ENCODE measurements at regions not wholly inside any gene's neighbourhood (a gene's known extent, or its start where the extent isn't known, plus 50 kb on each side); places are given as distances from the start of the nearest gene placed in this dataset.

DNA sequence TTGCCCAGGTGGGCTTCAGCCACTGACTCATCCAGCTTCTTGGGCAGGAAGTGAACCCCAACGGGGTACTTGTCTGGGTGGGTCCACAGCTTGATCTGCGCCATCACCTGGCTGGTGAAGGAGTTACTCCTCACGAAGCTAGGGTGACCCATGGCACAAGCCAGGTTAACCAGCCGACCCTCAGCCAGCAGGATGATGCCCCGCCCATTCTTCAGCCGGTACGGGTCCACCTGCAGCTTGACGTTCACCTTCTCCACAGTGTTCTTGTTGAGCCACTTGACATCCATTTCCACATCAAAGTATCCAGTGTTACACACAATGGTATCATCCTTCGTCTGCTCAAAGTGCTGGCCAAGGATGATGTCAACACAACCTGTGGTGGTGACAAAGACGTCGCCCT lies 121.3 kb upstream of the NXPH2 start:
- H3K4me3 ChIP-seq (ENCODE audit: low read depth, low read length): no peak overlapping the region
- TF ChIP-seq, protein P1, sequence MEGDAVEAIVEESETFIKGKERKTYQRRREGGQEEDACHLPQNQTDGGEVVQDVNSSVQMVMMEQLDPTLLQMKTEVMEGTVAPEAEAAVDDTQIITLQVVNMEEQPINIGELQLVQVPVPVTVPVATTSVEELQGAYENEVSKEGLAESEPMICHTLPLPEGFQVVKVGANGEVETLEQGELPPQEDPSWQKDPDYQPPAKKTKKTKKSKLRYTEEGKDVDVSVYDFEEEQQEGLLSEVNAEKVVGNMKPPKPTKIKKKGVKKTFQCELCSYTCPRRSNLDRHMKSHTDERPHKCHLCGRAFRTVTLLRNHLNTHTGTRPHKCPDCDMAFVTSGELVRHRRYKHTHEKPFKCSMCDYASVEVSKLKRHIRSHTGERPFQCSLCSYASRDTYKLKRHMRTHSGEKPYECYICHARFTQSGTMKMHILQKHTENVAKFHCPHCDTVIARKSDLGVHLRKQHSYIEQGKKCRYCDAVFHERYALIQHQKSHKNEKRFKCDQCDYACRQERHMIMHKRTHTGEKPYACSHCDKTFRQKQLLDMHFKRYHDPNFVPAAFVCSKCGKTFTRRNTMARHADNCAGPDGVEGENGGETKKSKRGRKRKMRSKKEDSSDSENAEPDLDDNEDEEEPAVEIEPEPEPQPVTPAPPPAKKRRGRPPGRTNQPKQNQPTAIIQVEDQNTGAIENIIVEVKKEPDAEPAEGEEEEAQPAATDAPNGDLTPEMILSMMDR (IDR thresholded peaks at IDR 0.05; ENCODE audit: borderline replicate concordance, insufficient read depth, low read depth, low read length): no peak

DNA sequence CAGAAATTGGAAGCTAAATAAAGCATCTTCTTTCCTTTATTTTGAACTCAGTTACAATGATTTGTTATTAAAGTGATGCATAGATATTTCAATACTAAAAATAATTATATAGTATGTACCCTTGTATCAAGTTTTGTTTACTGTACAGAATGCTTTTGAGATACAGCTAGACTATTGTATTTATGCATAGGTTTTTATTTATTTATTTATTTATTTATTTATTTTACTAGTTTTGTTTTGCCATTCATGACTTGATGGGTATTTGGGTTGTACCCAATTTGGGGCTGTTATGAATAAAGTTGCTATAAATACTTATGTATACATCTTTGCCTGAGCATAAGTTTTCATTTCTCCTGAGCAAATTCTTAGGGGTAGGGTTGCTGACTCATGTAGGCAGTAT lies 118.7 kb upstream of the NXPH2 start:
- TF ChIP-seq, protein P1 (IDR thresholded peaks at IDR 0.05; ENCODE audit: borderline replicate concordance, insufficient read depth, low read depth, low read length): no peak
- H3K4me3 ChIP-seq (ENCODE audit: low read depth, low read length): no peak overlapping the region

DNA sequence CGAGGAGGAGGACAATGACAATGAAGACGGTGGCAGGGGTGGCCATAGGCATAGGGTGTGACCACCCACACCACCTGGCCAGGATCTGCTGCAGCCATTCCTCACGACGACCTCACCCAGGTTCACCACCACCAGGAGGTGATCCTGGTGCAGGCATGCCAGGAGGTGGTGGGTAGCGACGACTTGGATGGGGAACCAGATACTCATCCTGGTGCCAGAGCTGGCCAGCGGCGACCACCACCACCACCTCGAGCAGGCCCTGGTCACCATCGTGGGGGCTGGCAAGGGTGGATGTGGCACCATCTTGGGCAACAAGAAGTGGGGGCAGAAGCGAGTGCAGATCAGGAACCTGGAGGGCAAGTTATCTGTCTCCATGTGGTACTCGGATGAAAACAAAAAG lies 117.1 kb upstream of the NXPH2 start:
- TF ChIP-seq, protein P1 (IDR thresholded peaks at IDR 0.05; ENCODE audit: borderline replicate concordance, insufficient read depth, low read depth, low read length): no peak
- H3K4me3 ChIP-seq (ENCODE audit: low read depth, low read length): no peak overlapping the region

GRCh38 chr2:138893746-138894145 lies 113.6 kb upstream of the NXPH2 start:
- TF ChIP-seq, protein P1 (IDR thresholded peaks at IDR 0.05; ENCODE audit: borderline replicate concordance, insufficient read depth, low read depth, low read length): no peak
- H3K4me3 ChIP-seq (ENCODE audit: low read depth, low read length): no peak overlapping the region

- no peak overlapping the region for H3K4me3 ChIP-seq (ENCODE audit: low read depth, low read length)
- TF ChIP-seq, protein P1 (IDR thresholded peaks at IDR 0.05; ENCODE audit: borderline replicate concordance, insufficient read depth, low read depth, low read length): no peak
Observed at GRCh38 chr2:138881126-138881525, 100.9 kb upstream of the NXPH2 start.

DNA sequence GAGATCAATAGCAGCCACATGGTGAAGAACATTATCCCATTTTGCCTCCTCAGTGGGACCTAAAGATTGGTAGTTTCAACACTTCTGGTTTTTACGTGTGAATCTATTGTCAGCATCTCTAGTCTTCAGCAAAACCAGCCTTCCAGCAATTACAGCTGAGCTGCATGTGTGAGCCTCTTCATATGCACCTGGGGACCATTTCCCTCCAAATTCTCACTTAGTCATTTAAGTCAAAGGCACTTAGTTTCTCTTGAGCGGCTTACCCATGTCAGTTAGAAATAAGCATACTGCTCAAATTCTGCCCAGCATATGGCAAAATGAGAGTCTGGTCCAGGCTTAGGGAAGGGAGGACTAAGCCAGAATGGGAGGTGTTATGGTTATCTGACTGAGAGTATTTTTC lies 99.7 kb upstream of the NXPH2 start:
- H3K4me3 ChIP-seq (ENCODE audit: low read depth, low read length): no peak overlapping the region
- TF ChIP-seq, protein P1 (IDR thresholded peaks at IDR 0.05; ENCODE audit: borderline replicate concordance, insufficient read depth, low read depth, low read length): no peak

GRCh38 chr2:138877421-138877820 lies 97.2 kb upstream of the NXPH2 start:
- TF ChIP-seq, protein P1 (IDR thresholded peaks at IDR 0.05; ENCODE audit: borderline replicate concordance, insufficient read depth, low read depth, low read length): no peak
- H3K4me3 ChIP-seq (ENCODE audit: low read depth, low read length): no peak overlapping the region

Data from GM12875 (cell line).